ENCODE measurements at regions not wholly inside any gene's neighbourhood (a gene's known extent, or its start where the extent isn't known, plus 50 kb on each side); places are given as distances from the start of the nearest gene placed in this dataset.

- DNase-seq, result no peak
Measured at GRCh38 chr2:217437290-217437870, 565.4 kb downstream of the TNS1 start.

- DNase-seq, result no peak
Measured at GRCh38 chr2:217436386-217436785, 566.4 kb downstream of the TNS1 start.

- peak; percentile 65 to 91 for DNase-seq
Measured at GRCh38 chr2:217434180-217434975, 568.4 kb downstream of the TNS1 start.

- DNase-seq, result no peak
Measured at GRCh38 chr2:217433522-217433921, 569.3 kb downstream of the TNS1 start.

DNA sequence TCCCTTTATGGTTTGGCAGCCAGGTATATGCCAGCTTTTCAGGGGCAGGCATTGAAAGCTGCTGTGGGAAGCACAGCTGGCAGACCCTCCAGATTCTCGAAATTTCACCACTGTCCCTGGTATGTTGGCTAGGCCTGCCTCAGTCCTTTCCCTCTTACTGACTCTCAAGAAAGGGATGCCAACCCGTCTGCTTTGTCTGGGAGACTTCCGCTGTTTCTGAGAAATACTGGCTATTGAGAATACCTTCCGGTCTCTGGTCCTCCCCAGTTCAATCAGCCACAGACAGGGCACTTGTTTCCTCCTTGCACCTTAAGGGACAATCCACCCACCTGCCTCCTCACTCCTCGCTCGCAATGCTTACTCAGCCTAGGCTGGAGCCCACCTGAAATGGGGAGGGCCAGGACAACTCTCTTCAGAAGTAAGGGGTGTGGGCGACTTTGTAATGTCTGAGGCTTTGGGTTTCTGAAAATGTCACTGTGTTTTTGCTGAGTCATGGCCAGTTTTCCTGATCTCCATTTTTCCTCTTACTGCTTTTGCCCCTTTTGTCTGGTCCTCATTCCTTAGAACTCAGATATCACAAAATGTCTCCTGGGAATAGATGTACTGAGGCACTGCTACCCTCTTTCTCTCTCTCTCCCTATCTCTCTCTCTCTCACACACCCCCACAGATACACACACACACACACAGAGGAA lies 571.1 kb downstream of the TNS1 start:
- DNase-seq, result no peak

DNA sequence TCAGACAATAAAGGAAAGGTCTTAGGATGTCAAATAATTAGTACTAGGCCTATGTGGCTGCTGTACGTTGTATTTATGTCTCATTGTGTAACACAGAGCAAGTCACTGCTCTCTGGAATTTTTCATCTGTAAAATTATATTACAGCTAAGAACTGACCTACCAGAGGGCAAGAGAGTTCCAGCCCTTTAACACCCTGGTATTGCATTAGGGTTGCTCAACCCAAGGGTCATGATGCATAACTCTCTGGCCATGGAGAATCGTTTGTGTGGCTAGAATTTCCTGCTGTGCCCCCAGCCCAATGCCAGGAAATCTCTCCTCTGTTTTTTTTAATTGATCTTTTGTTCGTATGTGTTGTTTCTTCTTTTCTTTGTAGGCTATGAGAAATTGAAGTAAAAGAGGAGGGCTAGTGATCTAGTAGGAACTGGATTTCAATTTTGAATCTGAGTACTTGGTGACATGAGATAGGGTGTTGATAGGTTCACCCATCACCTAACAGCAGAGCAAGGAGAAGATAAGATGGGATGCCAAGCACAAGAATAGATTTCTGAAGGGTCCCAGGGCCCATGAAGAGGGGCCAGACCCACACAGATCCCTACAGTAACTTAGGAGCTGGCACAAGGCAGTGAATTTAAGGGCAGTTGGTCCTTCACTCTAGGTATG lies 571.2 kb upstream of the TNP1 start:
- DNase-seq, result no peak

GRCh38 chr2:217429981-217430500 lies 570.2 kb upstream of the TNP1 start:
- DNase-seq, result no peak

DNA sequence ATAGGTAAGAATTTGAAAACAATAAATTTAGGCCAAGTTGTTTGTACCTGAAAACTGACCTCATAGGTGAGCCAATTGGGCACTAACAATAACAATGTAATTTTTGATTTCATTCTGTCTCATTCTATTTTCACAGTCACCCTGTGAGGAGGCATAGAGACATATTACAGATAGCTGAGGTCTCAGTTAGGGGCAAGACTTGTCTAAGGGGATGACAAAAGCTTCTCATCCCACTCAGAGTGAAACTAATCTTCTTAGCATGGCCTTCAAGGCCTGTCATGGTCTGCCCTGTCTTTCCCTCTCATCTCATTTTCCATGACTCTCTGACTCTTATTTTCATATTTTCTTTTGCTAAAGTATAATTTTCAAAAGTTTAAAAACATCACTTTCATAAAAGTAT lies 562.0 kb upstream of the TNP1 start:
- DNase-seq, result no peak

- no peak for DNase-seq
Measured at GRCh38 chr2:217420854-217421253, 561.0 kb upstream of the TNP1 start.

- DNase-seq, result no peak
Measured at GRCh38 chr2:217419055-217419671, 559.3 kb upstream of the TNP1 start.

DNA sequence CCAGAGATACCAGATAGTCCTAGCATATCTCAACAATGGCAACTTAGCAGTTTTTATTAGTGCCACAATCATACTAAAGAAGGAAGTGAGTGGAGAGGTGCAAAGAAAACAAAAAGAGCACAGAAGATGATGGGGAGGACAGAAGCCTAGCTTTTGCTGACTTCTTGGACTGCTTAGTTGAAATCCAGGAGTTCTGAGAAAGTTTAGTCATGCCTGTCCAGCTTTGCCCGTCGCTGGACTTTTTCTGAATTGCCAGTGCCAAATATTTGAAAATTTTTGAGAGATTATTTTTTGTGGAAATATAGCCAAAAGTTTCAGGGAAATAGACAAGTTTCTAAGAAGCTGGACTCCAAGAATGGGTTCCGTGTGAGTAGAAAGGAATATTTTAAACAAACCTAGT lies 558.7 kb upstream of the TNP1 start:
- DNase-seq, result no peak

- DNase-seq, result no peak
Measured at GRCh38 chr2:217418090-217418489, 558.2 kb upstream of the TNP1 start.

DNA sequence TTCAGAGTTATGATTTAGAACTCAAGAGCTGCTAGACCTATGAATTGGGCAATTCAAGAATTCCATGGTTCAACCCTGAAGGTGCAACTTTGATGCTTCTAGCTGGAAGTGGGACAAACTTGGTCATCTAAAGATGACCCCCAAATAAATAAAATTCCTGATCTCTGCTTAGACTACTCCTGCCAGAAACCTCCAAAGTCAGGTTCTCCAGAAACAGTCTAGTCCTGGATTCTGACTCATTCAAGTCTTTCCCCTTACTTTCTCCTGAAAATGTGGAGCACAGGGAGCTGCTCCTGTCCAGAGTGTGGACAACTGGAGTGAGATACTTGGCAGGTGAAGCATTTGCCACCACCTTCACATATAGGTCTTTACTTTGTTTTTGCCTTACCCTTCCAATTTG lies 557.7 kb upstream of the TNP1 start:
- DNase-seq, result no peak

- DNase-seq, result no peak
Measured at GRCh38 chr2:217415316-217415715, 555.5 kb upstream of the TNP1 start.

GRCh38 chr2:217414429-217414828 lies 554.6 kb upstream of the TNP1 start:
- no peak for DNase-seq

DNA sequence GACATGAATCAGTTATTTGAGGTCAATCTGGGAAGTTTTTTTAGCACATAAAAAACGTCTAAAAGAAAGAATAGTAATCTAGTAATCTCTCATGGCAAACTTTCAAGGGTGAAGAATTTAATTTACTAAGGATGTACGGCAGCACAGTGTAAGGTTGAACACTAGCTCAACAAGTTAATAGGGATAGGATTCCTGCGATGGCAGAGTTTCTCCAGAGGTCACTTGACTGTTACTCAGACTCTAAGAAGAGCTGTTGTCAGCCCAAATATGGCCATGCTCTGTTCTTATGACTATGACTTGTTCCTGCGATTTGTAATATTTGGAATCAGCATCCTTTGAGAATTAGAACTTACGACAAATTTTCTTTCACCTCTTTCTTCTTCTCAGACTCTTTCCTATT lies 553.3 kb upstream of the TNP1 start:
- DNase-seq, result no peak

- DNase-seq, result no peak
Measured at GRCh38 chr2:217412721-217413120, 552.9 kb upstream of the TNP1 start.

DNA sequence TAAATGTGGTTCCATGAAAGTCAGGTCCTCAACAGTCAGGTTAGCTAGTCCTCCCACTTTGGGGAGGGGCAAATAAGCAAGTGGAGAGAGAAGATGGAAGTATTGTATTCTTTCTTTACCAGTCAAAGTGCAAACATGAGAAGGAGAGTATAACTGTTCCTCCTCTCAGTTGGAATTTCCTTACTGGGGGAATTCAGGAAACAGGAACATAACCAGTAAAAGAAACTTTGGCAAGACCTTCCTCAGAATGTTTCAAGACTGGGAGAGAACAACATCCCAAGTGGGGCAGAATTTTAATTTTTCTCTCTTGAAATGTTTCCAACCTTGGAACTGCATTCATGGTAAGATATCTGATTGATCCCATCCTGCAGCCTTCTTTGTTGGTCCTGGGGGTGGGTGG lies 552.4 kb upstream of the TNP1 start:
- no peak for DNase-seq

DNA sequence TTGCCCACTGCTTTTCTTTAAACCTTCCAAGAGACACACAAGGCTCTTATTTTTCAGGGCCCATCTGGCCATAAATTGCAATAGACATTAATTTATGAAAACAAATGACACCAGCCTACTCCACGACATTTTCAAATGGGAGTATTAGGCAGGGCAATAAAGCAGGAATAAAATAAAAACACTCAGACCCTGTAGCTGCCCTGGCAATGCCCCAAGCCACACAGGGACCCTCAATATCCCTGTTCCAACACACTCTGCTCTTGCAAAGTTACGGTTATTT lies 550.8 kb upstream of the TNP1 start:
- DNase-seq, result no peak

GRCh38 chr2:217409949-217410680 lies 550.3 kb upstream of the TNP1 start:
- DNase-seq, result no peak

- no peak for DNase-seq
Measured at GRCh38 chr2:217407362-217407761, 547.5 kb upstream of the TNP1 start.

DNA sequence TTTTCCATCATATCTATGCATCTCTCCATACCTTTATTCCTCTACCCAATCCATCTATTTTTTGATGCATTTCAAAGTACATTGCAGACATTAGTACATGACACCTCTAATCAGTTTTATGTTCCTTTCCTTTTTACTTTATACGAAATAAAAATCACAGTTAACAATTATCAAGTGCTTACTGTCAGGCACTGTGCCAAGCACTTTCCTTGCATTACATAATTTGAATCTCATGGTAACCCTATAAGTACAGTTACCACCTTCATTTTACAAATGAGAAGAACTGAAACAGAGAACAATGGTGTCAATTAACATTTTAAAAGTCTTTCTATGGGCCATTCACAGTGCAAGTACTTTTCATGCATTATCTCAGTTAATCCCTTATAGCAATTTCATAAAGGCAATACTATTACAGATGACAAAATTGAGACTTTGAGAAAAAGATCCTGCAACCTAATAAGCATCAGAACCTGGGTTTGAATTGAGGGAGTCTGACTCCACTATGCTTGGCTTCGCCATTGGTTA lies 544.4 kb upstream of the TNP1 start:
- no peak for DNase-seq

All from NCI-H2081 (cell line).